Omental fat pad (tissue), 3 donors: ENCODE measurements at regions not wholly inside any gene's neighbourhood (a gene's known extent, or its start where the extent isn't known, plus 50 kb on each side); places are given as distances from the start of the nearest gene placed in this dataset.

Source experiments
- ATAC-seq: fragments of 150-250 bp; one replicate; pipeline ENCODE4 v1.9.1; 2016; ENCODE audit warnings: mild to moderate bottlenecking, moderate library complexity; ENCODE audit not compliant: low FRiP score
- DNase-seq: peaks from one replicate; pipeline ENCODE4 v3.0.0-alpha.2; 2019; ENCODE audit warnings: low spot score
- CTCF ChIP-seq, 3 donors: fragments of 450-650 bp; IDR thresholded peaks; one replicate each; pipeline ENCODE4 v1.5.1; 2016 to 2017; ENCODE audit warnings: antibody characterized with exemption in 3 of 3, mild to moderate bottlenecking in 3 of 3, moderate library complexity in 2 of 3

GRCh38 chr21:15233611-15234010 lies 168.8 kb upstream of the NRIP1 start:
- DNase-seq = no peak
- no peak for ATAC-seq

GRCh38 chr21:15236111-15236510 lies 171.3 kb upstream of the NRIP1 start:
- DNase-seq = no peak
- ATAC-seq = no peak

More at GRCh38 chr21:15233611-15234010, 168.8 kb upstream of the NRIP1 start:
- no peak for TF ChIP-seq CTCF (IDR thresholded peaks at IDR 0.05)

GRCh38 chr21:15240848-15241247 lies 176.0 kb upstream of the NRIP1 start:
- ATAC-seq = no peak
- no peak for TF ChIP-seq CTCF (IDR thresholded peaks at IDR 0.05)
- no peak for DNase-seq

More at GRCh38 chr21:15236111-15236510, 171.3 kb upstream of the NRIP1 start:
- TF ChIP-seq CTCF (IDR thresholded peaks at IDR 0.05) = no peak

GRCh38 chr21:15241997-15242736 lies 177.4 kb upstream of the NRIP1 start:
- no peak for TF ChIP-seq CTCF (IDR thresholded peaks at IDR 0.05)
- ATAC-seq = no peak
- DNase-seq = no peak

GRCh38 chr21:15242906-15243305 lies 178.1 kb upstream of the NRIP1 start:
- TF ChIP-seq CTCF (IDR thresholded peaks at IDR 0.05) = no peak
- DNase-seq (no peak), ATAC-seq (no peak)

GRCh38 chr21:15243406-15243805 lies 178.6 kb upstream of the NRIP1 start:
- DNase-seq (no peak), ATAC-seq (no peak)
- no peak for TF ChIP-seq CTCF (IDR thresholded peaks at IDR 0.05)

GRCh38 chr21:15247613-15248012 lies 182.8 kb upstream of the NRIP1 start:
- DNase-seq = no peak
- no peak for ATAC-seq
- no peak for TF ChIP-seq CTCF (IDR thresholded peaks at IDR 0.05)
